HG03342 (cell line): ENCODE measurements at regions not wholly inside any gene's neighbourhood (a gene's known extent, or its start where the extent isn't known, plus 50 kb on each side); places are given as distances from the start of the nearest gene placed in this dataset.
"Not testable (repeated sequence)": the region's sequence is repeated elsewhere in the genome, so short reads cannot be mapped to it uniquely, and the experiment has no call there.

Source experiments
- ATAC-seq: cut with Tn5 transposase; IDR thresholded peaks from one replicate; pipeline ENCODE4 v1.9.1; 2021; ENCODE audit warnings: mild to moderate bottlenecking, moderate library complexity; ENCODE audit not compliant: unreplicated experiment

DNA sequence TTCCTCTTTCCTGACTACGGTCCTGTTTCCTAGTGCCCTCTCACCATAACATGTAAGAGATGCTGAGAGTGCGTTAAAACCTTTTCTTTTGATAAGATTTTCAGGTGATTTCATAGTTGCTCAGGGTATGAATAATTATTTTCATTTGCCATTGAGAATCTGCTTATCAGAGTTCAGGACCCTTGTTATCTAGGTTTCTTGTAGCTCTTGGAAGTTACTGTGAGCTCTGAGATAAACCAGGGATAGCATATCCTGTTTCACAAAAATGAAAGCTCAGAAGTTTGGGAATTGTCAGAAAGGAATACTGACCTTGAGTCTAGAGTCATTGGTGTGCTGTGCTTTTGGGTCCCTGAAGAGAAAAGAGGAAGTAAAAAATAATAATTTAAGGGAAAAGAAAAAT, 76.8 kb upstream of the PRKG1 start:
- ATAC-seq: no peak

DNA sequence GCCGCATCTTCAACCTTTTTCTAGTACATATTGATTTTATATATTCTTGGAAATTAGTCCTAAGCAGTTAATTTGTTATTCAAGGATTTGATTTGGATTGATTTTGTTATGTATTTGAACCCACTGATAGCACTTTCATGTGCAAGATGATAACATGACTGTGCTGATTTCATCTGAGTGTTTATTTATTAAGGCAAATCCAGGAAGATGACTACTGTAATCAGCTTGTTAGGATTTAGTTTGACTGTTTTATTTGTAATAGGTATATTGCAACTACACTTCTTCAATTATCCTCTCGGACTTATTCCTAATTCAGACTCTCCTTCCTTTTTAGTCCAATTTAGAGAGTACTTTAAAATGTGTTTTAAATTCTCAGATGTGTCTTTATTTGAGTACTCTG, 75.1 kb upstream of the PRKG1 start:
- no peak for ATAC-seq

DNA sequence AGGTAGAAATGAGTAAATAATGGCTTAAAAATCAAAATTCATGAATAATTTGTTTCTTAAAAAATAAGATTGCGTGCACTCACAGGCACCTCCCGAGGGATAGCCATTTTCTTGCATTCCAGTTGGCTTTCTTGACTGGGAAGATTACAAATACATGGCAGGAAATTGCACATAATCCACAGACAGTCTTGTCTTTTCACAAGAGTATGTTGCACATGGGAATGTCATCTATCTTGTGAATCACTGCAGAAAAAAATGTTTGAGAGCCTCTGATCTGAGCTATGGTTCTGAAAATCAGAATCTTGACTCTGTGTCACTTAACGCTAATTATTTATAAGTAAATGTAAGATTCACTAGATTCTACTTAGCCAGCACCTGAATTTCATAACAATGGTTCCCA, 74.1 kb upstream of the PRKG1 start:
- no peak for ATAC-seq

DNA sequence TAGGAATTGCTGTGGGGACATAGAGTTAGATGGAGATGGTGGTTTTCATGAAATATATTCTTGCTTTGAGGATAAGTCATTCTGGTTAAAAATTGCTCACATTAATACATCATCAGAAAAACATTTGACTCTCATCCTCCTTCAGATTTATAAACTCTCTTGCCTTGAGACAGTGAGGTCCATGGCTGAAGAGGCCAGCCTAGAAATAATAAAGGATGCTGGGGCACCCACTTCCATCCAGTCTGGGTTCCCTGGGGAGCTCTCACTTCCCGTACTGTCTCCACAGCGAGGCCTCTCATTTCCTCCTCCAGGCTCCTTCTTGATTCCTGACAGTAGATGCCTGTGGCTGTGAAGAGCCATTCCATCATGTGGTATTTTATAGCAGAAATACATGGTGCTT, 73.3 kb upstream of the PRKG1 start:
- no peak for ATAC-seq

DNA sequence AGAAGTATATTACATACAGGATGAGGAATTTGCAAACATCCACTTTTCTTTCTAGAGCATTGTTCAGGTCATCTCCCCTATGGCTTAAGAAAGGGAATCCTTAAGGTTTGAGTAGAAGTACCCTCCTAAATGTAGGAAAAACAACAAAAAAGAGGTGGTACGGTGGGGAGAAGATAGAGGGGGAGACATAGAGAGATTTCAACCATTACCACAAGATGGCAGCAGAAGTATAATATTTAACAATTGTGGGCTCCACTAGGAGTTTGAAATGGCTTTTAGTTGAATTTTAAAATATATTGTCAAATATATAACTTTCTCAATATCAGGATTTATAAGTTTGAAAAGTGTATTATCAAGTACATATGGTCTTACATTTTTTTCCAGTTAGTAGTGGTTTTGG, 72.7 kb upstream of the PRKG1 start:
- peak; percentile 55 for ATAC-seq

DNA sequence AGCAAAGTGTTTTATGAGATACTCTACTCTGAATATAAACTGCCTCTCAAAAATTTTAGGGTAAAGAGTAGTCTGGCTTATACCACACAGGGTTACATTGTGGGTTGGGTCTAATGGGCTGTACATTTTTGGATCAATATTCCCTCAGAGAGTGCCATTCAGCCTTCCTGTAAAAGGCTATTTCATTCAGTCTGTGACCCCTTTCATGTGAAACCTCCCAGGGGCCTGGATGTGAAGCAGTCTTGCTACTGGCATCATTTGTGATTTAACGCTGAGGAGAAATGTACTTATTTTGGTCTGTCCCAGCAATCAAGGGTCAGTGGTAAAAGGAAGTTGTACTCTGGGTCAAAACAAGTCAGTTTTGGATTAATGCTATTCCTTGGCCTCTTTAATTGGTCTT, 71.8 kb upstream of the PRKG1 start:
- no peak for ATAC-seq

DNA sequence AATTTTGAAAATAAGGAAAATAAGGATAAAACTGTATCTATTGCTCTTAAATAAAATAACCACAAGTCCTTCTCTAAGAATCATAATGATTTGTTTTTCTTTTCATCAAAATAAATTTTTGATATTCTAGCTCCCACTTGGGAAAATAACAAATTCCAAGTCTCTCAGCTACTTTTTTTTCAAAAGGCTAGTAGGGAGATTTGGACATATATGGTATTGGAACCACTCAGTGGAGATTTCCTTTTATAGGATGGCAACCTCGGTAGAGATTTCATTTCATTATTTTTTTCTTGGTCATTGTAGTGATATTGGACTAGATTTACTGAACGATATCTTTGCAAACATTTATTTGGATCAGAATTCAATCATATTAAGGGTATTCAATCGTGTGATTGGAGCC, 69.5 kb upstream of the PRKG1 start:
- ATAC-seq: no peak

DNA sequence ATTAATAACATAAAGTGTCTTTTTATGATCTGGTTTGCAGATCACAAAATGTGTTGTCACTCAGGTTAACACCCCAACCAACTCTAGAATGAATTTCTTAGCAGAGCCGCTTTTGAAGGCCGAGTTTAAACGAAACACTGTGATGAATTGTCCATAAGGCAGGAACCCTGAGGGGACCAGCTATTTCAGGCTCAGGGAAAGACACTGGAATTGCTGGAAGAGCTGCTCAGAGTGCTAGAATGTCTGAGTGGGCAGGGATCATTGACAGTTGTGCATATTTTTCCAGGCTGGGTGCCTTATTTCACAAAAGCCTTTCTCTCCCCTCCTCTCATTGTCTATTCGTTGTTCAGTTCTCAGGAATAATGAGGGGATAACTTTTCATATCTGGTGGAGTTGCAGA, 68.7 kb upstream of the PRKG1 start:
- ATAC-seq: no peak

DNA sequence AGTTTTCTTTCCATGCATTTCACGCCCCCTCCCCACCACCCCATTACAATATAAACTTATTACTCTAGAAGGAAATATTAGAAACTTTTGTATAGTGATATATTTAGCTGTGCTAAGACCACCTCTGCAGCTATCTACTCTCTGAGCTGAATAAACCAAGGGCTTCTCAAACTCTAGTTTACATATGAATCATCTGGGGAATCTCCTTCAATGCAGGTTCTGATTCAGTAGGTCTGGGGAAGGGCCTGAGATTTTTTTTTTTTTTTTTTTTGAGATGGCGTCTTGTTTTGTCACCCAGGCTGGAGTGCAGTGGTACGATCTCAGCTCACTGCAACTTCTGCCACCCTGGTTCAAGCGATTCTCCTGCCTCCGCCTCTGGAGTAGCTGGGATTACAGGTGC, 67.6 kb upstream of the PRKG1 start:
- no peak for ATAC-seq

DNA sequence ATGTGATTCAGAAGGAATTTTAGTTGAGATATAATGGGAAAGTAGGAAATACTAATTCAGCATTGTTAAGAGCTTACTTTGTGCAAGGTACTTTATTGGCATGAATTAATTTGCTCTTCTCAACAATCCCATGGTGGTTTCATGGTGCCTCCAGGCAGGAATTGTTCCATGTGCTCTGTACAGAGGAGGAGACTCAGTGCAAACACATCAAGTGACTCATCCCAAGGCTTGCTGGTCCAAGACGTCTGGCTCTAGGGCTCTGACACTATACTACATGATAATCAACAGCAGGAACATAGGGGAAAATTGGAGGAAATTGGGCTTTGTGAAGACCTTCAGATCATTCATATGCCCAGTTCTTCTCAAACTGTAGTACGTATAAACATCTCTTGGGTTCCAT, 66.5 kb upstream of the PRKG1 start:
- ATAC-seq: no peak

DNA sequence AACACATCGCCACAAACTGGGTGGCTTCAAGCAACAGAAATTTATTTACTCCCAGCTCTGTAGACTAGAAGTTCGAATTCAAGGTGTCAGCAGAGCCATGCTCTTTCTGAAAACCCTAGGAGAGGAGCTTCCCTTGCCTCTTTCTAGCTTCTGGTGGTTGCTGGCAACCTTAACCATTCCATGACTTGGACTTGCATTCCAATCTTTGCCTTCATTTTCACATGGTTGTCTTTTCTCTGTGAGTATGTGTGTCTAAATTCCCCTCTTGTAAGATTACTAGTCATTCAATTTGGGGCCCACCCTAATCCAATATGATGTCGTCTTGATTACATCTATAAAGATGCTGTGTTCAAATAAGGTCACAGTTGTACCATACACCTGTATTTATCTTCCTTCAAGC, 65.9 kb upstream of the PRKG1 start:
- no peak for ATAC-seq

DNA sequence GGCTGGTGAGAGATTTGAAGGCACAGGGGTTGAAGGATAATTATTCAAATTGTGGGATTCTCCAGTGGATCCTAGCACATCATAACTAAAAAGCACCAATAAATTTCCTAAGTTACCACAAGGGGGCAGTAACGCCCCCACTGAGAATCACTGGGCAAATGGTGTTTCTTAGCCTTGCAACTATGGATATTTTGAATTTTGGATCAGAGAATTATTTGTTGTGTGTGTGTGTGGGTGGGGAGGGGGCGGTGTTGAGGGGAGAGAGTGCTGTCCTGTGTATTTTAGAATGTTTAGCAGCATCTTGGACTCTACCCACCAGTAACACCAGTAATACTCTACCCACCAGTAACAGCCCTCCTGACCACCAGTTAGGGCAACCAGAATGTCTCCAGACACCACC, 63.3 kb upstream of the PRKG1 start:
- peak; percentile 77 for ATAC-seq

DNA sequence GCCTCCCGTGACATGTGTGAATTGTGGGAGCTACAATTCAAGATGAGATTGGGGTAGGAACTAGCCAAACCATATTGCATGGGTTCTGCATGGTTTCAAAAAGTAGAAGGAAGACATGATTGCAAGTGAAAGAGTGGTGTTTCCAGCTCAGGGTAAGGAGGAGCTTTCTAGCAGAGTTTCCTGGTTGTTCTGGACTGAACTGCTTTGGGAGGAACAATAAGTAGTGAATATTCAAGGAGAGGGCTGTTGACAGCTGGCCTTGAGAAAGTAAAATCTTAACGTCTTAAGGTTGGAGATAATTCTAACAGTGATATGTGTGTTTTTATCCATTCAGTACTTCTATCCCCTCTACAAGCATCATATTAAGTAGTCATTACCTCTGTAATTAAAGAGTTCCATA, 62.2 kb upstream of the PRKG1 start:
- ATAC-seq: no peak

DNA sequence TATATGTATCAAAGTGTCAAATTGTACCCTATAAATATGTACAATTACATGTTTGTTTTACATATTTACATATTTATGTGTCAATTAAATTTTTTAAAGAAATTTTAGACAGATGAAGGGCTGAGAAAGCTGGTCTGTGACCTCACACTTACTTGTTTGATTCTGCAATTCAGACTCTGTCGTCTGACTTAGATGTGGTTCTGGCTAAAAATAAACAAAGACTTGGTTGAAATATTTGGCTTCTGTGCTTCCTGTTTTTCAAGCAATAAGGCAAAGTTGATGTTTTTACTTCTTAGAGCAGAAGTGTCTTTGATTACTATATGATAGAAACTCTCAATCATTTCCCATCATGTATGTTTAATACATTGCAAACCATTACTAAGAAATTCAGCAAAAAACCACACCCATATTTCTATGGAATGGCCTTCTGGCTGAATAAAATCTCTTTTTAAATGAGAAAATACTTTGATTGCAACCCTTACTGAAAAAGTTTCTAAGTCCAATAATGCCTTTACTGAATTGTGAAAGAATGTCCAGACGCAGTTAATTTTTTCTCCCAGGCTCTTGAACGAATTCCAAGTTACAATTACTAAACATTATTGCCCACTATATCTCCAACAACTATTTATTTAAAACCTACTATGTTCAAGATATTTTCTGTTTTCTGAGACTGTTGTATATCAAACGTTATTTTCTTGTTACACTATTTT, 59.5 kb upstream of the PRKG1 start:
- no peak for ATAC-seq

DNA sequence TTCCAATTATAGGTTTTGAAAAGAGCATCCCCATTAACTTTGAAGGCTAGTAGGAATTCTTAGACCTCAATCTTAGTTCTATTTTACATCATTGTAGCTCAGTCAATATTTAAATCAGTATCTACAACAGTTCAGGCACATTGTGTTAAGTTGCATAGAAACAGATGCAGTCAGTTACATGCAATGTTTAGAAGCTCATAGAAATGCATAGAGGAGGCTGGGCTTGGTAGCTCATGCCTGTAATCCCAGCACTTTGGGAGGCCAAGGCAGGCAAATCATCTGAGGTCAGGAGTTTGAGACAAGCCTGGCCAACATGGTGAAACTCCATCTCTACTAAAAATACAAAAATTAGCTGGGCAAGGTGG, 58.9 kb upstream of the PRKG1 start:
- not testable (repeated sequence) for ATAC-seq

DNA sequence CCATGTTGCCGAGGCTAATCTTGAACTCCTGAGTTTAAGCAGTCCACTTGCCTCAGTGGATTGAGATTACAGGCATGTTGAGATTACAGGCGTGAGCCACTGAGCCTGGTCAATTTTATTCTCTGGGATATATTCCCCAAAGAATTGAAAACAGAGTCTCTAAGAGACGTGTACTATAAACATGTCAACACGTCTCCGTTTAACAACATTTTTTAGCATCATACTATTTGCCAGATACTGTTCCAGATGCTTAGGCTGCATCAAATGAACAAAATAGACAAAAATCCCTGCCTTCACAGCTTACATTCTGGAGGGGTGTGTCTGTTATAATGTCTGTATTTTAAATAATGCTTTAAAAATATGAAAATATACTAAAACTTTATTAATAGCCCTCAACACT, 54.1 kb upstream of the PRKG1 start:
- no peak for ATAC-seq

DNA sequence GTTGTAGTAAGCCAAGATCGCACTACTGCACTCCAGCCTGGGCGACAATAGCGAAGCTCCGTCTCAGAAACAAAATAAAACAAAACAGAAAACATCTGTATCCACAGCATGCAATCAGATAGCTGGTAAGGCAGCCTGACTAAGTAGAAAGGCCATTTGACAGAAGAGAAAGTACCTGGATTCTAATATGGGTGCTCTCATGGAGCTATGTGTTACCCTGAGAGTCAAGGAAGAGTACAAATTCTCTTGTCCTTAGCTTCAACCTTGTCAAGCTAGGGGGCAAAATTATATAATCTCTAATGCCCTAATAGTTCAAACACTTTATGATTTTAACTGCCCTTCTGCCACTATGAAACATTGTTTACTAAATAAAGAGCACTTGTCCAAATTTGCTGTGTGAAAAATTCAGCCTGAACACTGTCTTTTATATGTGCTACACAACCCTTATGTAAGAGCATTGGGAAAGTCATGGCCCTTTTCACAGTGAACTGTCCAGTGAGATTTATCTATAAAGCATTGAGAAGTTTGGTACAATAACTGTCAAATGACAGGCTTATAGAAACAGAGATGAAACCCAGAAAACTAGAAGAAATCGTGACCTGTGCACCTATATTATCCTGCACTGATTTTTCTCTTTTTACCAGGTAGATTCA, 51.2 kb upstream of the PRKG1 start:
- no peak for ATAC-seq

DNA sequence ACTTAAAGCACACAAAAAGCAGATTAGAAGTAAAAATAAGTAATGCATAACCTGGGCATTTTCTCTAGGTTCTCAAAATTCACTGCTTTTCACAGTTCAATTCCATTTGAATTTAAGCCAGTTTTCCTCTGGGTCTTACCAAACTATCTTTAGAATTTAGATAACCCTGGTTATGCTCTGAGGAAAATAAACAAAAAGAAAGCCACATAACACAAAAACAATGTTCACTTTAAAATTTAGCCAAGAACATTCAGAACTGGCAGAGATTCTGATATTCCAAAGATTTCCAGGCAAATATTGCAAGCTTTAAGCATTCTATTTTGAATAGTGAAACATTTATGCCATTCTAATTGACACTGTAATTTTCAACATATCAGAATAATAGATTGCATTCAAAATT, 50.7 kb upstream of the PRKG1 start:
- ATAC-seq: no peak
